ENCODE measurements at regions not wholly inside any gene's neighbourhood (a gene's known extent, or its start where the extent isn't known, plus 50 kb on each side); places are given as distances from the start of the nearest gene placed in this dataset.

DNA sequence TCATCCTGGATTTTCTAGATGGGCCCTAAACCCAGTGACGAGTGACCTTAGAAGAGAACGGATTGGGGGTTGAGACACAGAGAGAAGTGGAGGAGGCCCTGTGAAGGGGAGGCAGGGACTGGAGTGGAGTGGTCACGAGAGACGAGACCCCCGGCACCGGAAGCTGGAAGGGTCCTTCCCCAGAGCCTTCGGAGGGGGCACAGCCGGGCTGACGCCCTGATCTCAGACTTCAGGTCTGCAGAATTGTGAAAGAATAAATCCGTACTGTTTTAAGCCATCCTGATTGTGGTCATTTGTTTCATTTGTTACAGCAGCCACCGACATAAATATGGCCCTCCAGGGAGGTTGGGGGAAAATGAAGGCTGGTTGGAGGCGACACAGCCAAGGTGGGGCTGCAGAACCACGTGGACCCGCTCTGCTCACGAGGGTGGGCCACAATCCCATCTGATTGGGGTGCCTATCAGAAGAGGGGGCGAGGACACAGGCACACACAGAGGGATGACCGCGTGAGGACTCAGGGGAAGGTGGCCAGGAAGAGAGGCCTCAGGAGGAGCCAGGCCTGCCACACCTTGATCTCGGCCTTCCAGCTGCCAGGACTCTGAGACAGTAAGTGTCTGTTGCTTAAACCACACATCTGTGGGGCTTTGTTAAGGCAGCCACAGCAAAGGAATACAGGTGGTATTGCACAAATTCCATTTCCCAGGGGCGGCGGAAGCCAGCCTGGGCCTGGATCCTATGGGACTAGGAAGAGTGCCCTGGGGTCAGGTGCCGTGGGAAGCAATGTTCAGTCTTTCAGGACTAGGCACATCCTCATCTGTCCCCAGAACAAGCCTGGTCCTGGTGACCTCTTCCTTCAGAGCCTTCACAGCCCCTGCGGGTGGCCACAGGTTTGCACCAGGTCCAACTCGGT lies 73.3 kb upstream of the SHANK2 start:
- Mint-ChIP-seq H3K4me1 (no peaks in the 10 kb centered on the region), H3K36me3 (no peaks in the 10 kb centered on the region), H3K9me3 (no peaks in the 10 kb centered on the region), H3K27me3 (ENCODE audit: low read depth in 2 of 2) (peaks cover 0 to 2% of the 10 kb centered on the region in 2 donors), H3K4me3 (no peak overlapping the region), H3K27ac (no peak overlapping the region)
- Histone ChIP-seq H3K9me3 (ENCODE audit: control insufficient read depth, insufficient read depth, low read length) (no peaks in the 10 kb centered on the region), H3K27me3 (ENCODE audit: control insufficient read depth, insufficient read depth, low read length) (no peaks in the 10 kb centered on the region), H3K4me3 (ENCODE audit: low read length) (no peak overlapping the region), H3K27ac (ENCODE audit: low read length) (no peak overlapping the region), H3K4me1 (ENCODE audit: control insufficient read depth, insufficient read depth, low read length) (no peaks in the 10 kb centered on the region), H3K36me3 (ENCODE audit: control insufficient read depth, insufficient read depth, low read length) (no peaks in the 10 kb centered on the region)
- intact Hi-C loops (cut with micrococcal nuclease) = no loop called here
- TF ChIP-seq, protein P1, sequence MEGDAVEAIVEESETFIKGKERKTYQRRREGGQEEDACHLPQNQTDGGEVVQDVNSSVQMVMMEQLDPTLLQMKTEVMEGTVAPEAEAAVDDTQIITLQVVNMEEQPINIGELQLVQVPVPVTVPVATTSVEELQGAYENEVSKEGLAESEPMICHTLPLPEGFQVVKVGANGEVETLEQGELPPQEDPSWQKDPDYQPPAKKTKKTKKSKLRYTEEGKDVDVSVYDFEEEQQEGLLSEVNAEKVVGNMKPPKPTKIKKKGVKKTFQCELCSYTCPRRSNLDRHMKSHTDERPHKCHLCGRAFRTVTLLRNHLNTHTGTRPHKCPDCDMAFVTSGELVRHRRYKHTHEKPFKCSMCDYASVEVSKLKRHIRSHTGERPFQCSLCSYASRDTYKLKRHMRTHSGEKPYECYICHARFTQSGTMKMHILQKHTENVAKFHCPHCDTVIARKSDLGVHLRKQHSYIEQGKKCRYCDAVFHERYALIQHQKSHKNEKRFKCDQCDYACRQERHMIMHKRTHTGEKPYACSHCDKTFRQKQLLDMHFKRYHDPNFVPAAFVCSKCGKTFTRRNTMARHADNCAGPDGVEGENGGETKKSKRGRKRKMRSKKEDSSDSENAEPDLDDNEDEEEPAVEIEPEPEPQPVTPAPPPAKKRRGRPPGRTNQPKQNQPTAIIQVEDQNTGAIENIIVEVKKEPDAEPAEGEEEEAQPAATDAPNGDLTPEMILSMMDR (IDR thresholded peaks at IDR 0.05) = no peak
- no peak for DNase-seq
- ATAC-seq = no peak
- 89% methylated on average over 24 of the region's 24 CpGs for WGBS (ENCODE audit: insufficient coverage)

DNA sequence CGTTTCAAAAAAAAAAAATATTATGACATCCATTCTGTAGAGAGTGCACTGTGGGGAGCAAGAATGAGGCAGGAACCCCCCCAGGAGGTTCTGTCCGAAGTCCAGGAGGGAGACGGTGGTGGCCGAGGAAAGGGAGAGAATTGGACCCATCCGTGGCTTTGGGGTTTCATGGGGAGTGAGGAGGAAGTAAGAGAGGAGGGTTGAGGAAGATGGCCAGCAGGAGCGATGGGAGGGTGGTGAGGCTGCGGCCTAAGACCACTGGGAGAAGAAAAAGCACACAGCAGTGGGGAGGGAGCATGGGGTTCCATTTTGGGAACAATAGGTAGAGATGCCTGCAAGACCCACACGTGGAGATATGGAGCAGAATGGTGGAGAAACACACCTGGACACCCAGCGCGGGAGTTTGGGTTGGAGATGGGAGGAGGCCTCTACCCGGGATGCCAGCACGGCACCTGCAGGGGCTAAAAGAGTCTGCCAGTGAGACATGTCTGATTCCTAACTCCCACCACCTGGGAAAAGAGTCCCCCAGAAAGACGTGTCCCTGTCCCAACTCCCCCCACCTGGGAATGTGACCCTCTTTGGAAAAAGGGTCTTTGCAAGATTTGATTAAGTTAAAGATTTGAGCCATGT lies 72.5 kb upstream of the SHANK2 start:
- H3K9me3 Mint-ChIP-seq = no peaks in the 10 kb centered on the region
- no peaks in the 10 kb centered on the region for H3K36me3 Mint-ChIP-seq
- Histone ChIP-seq H3K9me3 (ENCODE audit: control insufficient read depth, insufficient read depth, low read length) (no peaks in the 10 kb centered on the region), H3K4me1 (ENCODE audit: control insufficient read depth, insufficient read depth, low read length) (no peaks in the 10 kb centered on the region), H3K27ac (ENCODE audit: low read length) (no peak overlapping the region), H3K36me3 (ENCODE audit: control insufficient read depth, insufficient read depth, low read length) (no peaks in the 10 kb centered on the region), H3K4me3 (ENCODE audit: low read length) (no peak overlapping the region), H3K27me3 (ENCODE audit: control insufficient read depth, insufficient read depth, low read length) (no peaks in the 10 kb centered on the region)
- no peak overlapping the region for H3K27ac Mint-ChIP-seq
- H3K27me3 Mint-ChIP-seq (ENCODE audit: low read depth in 2 of 2) = peaks cover 0 to 2% of the 10 kb centered on the region in 2 donors
- no peak for ATAC-seq
- 86% methylated on average over 13 of the region's 13 CpGs for WGBS (ENCODE audit: insufficient coverage)
- no peaks in the 10 kb centered on the region for H3K4me1 Mint-ChIP-seq
- no peak for DNase-seq
- TF ChIP-seq, protein P1 (IDR thresholded peaks at IDR 0.05) = no peak
- intact Hi-C loops (cut with micrococcal nuclease) = no loop called here
- no peak overlapping the region for H3K4me3 Mint-ChIP-seq

DNA sequence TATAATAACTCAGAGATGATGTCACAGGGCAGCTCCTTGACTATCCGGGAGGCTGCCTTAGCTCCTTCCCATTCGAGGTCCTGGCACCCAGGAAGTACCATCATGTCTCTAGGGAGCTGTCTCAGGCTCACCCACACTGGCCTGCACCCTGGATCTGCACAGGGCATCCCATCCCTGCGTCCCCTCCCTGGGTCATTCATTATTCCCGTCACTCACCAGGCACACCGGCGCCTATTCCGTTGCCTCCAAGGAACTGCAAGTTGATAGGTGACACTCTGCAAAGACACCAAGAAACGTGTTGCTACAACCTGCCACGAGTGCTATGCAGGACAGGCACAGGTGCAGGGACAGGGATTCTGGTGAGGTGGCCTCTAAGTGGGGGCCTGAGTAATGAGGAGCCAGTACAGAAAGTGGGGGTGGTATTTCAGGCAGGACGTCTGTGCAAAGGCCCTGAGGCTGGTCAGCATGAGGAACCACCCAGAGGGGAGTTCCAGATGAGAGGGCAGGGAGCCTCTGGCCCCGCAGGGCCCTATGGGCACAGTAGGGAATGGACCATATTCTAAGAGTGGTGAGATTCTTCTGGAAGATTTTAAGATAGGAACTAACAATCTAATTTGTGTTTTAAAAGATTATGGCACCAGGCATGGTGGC lies 71.6 kb upstream of the SHANK2 start:
- Histone ChIP-seq H3K9me3 (ENCODE audit: control insufficient read depth, insufficient read depth, low read length) (no peaks in the 10 kb centered on the region), H3K27me3 (ENCODE audit: control insufficient read depth, insufficient read depth, low read length) (no peaks in the 10 kb centered on the region), H3K4me3 (ENCODE audit: low read length) (no peak overlapping the region), H3K4me1 (ENCODE audit: control insufficient read depth, insufficient read depth, low read length) (no peaks in the 10 kb centered on the region), H3K36me3 (ENCODE audit: control insufficient read depth, insufficient read depth, low read length) (no peaks in the 10 kb centered on the region), H3K27ac (ENCODE audit: low read length) (no peak overlapping the region)
- intact Hi-C loops (cut with micrococcal nuclease) = no loop called here
- peaks cover 0 to 2% of the 10 kb centered on the region in 2 donors for H3K27me3 Mint-ChIP-seq (ENCODE audit: low read depth in 2 of 2)
- H3K9me3 Mint-ChIP-seq = no peaks in the 10 kb centered on the region
- H3K27ac Mint-ChIP-seq = no peak overlapping the region
- DNase-seq (no peak), ATAC-seq (no peak)
- no peaks in the 10 kb centered on the region for H3K4me1 Mint-ChIP-seq
- H3K36me3 Mint-ChIP-seq = no peaks in the 10 kb centered on the region
- WGBS (ENCODE audit: insufficient coverage) = 81% methylated on average over 11 of the region's 11 CpGs
- H3K4me3 Mint-ChIP-seq = no peak overlapping the region
- TF ChIP-seq, protein P1 (IDR thresholded peaks at IDR 0.05) = no peak

Measured in natural killer cell (primary cell).